Fibroblast of the aortic adventitia (primary cell): ENCODE measurements at regions not wholly inside any gene's neighbourhood (a gene's known extent, or its start where the extent isn't known, plus 50 kb on each side); places are given as distances from the start of the nearest gene placed in this dataset.

ENCODE experiments used
- DNase-seq: peaks from one replicate; pipeline ENCODE4 v3.0.0-alpha.2; 2010; ENCODE audit warnings: low read depth
- H3K4me3 ChIP-seq: 2 replicates; pipeline ENCODE4 v1.5.1; 2011; ENCODE audit warnings: low read depth, mild to moderate bottlenecking, control low read depth, low read length, moderate library complexity
- CTCF ChIP-seq: IDR thresholded peaks from 2 replicates; pipeline ENCODE4 v1.5.1; 2011; ENCODE audit warnings: mild to moderate bottlenecking, low read length, control low read depth, inconsistent platforms; ENCODE audit not compliant: insufficient read depth

- DNase-seq: no peak
- H3K4me3 ChIP-seq: no peak overlapping the region
- no peak for TF ChIP-seq CTCF
These were observed 232.9 kb upstream of the SASH1 start for GRCh38 chr6:148109732-148110131.

GRCh38 chr6:148110925-148111324, 231.7 kb upstream of the SASH1 start:
- no peak for DNase-seq
- no peak for TF ChIP-seq CTCF
- no peak overlapping the region for H3K4me3 ChIP-seq

GRCh38 chr6:148112851-148113319, 229.8 kb upstream of the SASH1 start:
- DNase-seq: no peak
- H3K4me3 ChIP-seq: no peak overlapping the region
- TF ChIP-seq CTCF: no peak

GRCh38 chr6:148116001-148116400, 226.6 kb upstream of the SASH1 start:
- no peak for TF ChIP-seq CTCF
- no peak for DNase-seq
- H3K4me3 ChIP-seq: no peak overlapping the region

GRCh38 chr6:148118244-148118643, 224.4 kb upstream of the SASH1 start:
- no peak for TF ChIP-seq CTCF
- no peak for DNase-seq
- no peak overlapping the region for H3K4me3 ChIP-seq

- peak; percentile 1 for DNase-seq
- TF ChIP-seq CTCF: no peak
- H3K4me3 ChIP-seq: no peak overlapping the region
These were observed 214.5 kb upstream of the SASH1 start for GRCh38 chr6:148128014-148128730.

- DNase-seq: no peak
- no peak for TF ChIP-seq CTCF
- no peak overlapping the region for H3K4me3 ChIP-seq
These were observed 208.0 kb upstream of the SASH1 start for GRCh38 chr6:148134592-148134991.
